Astrocyte of the hippocampus (primary cell): ENCODE measurements at regions not wholly inside any gene's neighbourhood (a gene's known extent, or its start where the extent isn't known, plus 50 kb on each side); places are given as distances from the start of the nearest gene placed in this dataset.
"Not testable (repeated sequence)": the region's sequence is repeated elsewhere in the genome, so short reads cannot be mapped to it uniquely, and the experiment has no call there.

Source experiments
- DNase-seq: peaks from one replicate; pipeline ENCODE4 v3.0.0; 2011; ENCODE audit warnings: low read depth, low spot score

DNA sequence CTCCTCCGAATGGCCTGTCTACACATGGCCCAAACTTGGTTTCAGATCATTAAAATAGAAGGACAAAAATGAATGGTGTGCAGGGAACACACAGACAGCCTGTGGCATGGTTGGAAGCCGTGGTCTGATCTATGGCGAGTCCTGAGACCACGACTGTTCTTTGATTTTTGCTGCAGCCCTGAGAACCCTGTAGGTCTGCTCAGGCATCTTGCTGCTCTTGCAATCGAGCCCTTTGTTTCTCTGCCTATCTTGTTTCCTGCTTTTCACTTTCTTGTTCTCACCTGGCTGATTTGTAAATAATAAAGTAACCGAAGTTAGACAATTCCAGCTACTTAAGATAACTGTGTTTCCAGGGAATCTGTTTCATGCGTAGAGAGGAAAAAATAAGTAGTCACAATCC is 54.1 kb upstream of the NBPF9 start:
- not testable (repeated sequence) for DNase-seq

DNA sequence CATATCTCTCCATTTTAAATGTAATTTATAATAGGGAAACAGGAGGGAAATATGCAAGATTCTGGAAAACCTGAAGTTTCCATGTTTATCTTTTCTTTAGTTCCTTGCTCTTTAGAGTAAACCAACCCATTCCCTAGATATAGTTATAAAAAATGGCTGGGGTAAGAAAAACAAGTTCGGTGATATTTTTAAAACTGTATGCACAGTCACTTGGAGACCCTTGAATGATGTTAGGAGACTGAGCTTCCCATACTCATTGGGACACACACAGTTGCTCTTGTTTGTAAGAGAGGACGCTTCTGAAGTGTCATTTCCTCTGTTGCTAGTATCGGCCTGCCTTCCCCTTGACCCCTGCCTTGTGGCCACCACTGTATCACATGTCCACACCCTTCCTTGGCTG is 55.0 kb upstream of the NBPF9 start:
- not testable (repeated sequence) for DNase-seq

DNA sequence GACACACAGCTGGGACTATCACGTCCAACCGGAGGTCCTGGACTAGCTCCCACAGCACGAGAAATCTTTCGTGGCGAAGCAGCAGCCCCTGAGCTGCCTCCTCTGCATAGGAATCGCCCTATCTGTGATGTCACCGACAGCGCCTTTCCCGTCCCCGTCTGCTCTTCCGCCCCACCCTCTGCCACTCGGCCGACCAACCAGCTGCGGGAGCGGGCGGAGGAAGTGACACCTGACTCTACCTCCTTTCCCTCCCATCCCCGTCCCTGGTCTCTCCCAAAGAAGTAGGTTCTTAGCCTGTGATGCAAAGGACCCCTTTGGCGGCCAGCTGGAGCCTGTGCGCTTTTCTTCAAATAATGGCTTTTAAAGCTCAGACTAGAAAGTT is 59.7 kb upstream of the NBPF9 start:
- not testable (repeated sequence) for DNase-seq

DNA sequence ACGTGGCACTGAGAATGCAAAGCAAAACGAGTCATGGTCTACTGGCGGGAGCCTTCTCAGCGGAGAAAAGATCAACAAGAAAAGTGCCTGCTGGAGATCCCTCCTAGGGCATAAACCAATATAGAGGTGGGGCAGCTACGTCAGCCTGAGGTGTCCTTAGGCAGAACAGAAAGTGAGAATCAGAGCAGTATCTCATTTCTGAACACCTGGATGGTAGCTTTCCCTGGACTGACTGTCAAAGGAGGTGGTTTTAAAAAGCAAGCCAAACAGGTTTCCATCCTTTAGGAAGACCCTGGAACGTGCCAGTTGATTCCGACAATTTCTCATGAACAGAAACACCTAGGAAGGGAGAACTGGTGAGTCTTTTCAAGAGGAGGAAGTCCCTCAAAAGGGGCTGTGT is 71.4 kb upstream of the NBPF9 start:
- peak; percentile 0 for DNase-seq

DNA sequence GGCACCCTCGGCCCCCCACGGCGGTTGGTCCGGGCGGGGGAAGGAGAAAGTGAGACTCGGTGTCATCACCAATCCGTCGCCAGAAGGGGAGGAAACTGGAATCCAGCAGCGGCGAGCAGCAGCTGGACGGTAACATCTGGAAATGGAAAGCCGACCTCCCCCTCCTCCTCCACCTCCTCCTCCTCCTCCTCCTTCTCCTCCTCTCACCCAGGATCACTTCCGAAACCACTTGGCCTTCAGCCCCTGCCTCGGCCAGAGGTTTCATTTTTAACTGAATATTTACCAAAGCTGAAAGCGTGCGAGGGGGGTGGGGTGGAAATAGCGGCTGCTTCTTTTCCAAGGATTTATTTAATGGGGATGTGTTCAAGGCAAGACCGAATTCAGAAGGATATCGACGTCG is 72.5 kb upstream of the NBPF9 start:
- not testable (repeated sequence) for DNase-seq

DNA sequence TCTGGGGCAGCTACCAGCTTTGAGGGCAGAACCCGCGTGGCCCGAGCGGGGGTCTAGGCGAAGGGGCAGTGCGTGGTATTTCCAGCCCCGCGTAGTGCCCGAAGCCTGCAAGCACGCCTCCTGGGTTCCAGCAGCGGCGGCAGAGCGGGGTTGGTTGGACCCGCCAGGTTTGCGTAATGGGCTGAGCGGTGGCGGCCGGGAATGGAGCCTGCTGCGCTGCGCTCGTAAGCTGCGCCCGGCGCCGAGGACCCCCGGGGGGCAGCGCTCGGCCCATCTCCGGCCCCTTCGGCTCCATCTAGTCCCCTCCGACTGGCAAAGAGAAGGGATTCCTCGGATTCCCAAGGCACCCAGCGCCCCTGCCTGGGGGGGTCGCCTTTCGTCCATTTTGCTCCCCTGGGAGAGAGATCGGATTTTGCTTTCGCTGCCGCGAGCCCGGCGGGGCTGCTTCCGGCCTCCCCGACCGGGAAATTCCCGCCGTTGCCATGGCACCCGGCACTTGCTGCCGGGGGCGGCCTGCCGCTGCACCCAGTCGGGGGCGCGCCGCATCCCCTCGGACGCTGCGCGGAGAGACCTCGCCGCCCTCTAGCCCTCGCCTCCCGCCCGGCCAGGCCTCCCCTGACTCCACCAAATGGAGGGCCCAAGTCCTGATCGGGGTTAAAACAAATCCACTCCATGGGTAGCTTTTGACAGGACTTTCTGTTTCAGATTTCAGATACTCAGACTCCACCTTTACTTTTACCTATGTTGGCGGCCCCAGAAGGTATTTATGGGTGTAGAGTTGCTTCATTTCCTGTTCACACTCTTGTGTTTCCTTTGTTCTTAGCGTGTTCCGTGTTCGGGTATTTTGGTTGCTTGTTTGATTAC is 73.3 kb upstream of the NBPF9 start:
- DNase-seq = peak; percentile 78

DNA sequence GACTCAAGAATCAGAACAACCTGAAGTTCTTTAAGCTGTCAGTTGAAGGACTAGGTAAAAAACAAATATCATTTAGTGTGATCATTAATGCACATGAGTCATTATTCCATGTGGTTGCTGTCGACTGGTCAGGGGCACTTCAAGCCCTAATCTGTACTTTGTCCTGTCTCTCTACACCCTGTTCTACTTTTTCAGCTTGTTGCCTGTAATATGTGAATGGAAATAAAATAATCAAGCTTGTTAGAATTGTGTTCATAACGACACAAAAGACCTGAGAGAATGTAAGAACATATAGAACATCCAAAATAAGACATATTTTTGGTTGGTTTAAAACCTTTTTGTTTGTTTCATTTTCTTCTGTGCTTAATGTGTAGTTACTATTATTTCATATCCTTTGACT is 87.4 kb upstream of the NBPF9 start:
- DNase-seq = peak; percentile 0

DNA sequence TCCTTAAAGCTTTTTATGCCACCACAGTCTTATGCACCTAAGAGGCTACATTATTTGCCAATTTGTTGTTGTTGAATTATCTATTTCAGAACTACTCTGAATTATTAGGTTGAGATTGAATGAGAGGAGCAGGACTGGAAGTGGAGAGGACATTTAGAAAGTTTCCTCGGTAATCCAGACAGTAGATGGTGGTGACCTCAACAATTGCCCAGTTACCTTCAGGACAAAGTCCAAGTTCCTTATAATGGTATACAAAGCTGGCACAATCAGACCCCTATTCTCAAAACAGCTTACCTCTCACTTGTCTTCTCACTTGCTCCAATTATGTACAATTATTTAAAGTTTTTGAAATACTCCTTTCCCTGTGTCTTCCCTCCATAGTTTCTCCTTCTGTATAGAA is 93.3 kb upstream of the NBPF9 start:
- DNase-seq = not testable (repeated sequence)

DNA sequence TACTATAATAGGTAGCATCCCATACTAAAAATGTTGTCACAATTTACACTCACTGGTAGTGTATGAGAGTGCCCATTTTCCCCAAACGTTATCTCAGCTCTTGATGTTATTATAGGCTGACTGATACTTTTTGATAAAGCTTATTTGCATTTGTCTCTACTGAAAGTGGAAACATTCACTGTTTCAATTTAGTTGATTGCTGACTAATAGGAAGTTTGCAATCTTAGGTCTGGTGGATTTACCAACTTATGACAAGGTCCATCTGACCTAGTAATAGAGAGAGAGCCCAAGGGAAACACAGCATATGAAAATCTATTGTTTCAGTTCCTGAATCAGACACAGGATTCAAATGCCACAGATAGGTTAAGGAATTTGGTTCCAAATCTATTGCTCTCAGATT is 97.2 kb upstream of the NBPF9 start:
- DNase-seq = peak; percentile 11

DNA sequence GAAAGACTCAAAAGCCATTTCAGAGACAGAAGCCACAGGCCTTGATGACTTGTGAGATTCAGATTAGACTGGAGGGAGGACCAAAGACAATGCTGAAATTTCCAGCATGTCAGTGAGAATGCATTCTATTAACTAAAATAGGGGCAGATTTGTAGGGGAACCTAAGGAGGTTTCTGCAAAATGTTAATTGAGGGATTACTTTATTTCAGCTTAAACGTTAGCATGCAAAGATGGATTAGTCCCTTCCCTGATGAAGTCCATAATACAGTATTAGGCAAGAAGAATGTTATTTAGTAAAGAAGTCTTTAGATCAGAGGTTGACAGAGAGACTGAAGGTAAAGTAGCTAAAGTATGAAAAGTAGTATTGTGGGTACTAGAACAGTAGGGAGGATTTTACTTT is 98.9 kb upstream of the NBPF9 start:
- DNase-seq = not testable (repeated sequence)

DNA sequence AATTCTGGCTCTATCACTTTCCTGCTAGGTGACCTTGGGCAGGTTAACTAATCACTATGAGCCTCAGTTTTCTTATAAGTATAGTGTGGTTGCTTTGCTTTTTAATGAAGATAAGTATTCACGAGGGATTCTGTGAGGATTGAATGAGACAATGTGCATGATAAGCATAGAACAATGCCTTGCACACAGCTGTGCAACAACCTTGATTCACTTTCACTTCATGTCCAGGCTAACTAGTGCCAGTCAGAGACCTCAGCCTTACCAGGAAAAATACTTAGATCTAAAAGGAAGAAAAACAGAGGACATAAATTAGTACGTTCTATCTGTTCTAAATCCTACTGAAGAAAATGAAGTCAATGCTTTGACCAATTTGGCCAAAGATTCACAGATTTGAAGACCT is 101.0 kb upstream of the NBPF9 start:
- DNase-seq = not testable (repeated sequence)

DNA sequence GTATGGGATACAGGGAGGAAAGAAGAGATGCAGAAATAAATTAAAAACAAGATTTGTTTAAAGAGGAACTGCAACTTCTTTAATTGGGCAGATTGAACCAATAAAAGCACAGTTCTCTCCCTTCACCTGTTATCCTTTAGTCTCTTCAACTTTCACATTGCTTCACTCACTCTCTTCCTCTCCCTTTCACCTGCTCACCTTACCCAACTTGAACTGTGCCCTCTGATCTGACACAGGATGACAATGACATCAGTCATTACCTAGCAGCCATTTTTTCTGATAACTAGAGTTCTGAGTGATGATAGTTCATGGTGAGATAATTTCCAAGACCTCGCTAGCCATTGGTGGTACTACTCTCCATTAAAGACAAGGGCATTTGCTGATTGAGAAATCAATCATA is 105.5 kb upstream of the NBPF9 start:
- not testable (repeated sequence) for DNase-seq

DNA sequence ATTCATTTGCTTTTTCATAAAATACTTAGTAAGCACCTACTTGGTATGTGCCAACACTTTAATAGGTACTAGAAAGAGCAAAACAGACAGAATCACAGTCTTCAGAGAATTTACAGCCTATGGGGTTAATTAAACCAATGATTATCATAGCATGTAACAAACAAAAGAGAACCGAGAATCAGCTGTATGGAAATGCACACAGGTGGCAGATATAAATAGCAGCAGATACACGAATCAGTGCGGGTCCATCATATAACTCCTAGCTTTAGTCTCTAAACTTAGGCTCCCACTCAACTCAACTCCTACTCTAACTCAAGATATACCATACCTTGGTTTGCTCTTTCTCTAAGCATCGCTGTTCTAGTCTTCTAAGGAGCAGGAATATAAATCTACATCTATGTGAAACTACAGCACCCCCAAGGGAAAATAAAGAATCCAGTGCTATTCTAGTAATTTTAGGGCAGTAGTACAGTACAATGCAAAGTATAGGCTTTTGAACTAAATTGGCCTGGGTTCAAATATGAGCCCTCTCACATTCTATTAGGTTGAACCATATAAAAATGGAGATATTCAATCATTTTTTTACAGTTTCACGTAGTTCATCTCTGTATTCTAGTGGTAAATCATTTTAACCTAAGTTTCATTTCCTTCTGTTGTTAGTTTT is 108.5 kb upstream of the NBPF9 start:
- DNase-seq = not testable (repeated sequence)

DNA sequence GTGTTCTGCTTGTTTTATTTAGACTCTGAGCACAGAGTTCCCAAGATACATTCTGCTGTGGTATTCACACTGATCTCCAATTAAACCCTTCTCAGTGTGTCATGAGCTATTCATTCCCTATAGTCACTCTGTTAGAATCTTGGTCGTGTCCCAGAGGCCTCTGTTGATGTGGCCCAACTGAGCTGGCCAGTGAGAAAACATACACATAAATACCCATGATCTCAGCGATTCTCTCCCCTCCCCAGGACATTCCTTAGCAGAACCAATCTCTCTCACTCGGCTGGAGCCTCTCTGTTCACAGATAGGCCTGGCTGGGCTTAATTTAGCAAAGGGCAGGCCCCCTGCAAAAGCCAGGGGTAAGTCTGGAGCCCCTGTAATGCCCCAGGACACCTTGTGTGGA is 109.6 kb upstream of the NBPF9 start:
- not testable (repeated sequence) for DNase-seq

DNA sequence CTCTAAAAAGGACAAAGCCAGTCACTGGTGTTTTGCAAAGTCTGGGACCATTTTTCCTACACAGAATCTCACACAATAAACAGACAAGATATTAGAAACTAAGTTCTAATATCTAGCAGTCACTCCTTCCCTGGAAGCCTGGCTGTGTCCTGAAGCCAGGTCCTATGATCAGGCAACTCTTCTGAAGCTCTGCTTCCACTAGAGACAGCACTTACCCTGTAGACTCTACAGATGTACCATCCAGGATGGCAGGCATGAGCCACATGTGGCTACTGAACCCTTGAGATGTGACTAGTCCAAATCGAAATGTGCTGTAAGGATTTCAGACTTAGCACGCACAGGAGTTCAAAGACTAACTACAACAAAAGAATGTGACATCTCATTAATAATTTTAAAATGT is 110.3 kb upstream of the NBPF9 start:
- not testable (repeated sequence) for DNase-seq

DNA sequence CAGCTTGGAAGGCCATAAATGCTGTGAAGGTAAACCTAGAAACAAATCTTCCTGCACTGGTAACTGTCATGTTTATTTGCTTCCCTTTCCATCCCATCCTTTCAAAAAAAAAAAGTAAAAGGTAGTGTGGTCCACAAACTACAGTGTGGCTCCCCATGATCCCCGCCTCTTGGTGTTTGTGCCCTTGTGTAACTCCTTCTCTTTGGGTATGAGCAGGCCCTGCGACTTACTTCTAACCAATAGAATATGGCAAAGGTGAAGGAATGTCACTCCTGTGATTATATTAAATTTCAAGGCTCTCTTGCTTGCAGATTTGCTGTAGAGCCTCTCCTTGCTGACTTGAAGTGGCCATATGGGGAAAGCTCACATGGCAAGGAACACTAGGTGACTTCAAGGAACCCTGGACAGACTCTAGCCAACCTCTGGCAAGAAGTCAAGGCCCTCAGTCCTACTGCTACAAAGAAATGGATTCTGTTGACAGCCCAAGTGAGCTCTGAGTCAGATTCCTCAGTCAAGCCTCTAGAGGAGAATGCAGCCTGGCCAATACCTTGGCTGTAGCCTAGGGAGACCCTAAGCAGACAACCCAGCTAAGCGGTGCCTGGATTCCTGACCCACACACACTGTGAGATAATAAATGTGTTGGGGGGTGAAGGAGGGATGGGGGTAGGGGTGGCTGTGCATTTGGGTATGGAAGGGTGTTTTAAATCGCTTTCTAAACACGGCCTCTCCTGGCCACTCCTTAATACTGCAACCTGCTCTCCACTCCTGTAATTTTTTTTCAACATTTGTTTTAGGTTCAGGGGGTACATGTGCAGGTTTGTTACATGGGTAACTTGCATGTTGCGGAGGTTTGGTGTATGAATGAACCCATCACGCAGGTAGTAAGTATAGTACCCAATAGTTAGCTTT is 115.0 kb upstream of the NBPF9 start:
- peak; percentile 5 for DNase-seq

DNA sequence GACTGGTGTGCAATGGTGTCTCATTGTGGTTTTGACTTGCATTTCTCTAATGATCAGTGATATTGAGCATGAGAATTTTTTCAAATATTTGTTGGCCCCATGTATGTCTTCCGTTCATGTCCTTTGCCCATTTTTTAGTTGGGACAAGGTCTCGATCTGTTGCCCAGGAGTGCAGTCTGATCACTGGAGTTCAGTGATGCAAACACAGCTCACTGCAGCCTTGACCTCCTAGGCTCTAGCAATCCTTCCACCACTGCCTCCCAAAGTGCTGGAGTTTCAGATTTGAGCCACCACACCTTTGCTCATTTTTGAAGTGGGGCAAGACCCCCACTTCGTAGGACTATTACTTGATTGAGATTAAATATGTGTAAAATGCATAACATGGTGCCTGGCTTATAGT is 116.2 kb upstream of the NBPF9 start:
- DNase-seq = not testable (repeated sequence)

DNA sequence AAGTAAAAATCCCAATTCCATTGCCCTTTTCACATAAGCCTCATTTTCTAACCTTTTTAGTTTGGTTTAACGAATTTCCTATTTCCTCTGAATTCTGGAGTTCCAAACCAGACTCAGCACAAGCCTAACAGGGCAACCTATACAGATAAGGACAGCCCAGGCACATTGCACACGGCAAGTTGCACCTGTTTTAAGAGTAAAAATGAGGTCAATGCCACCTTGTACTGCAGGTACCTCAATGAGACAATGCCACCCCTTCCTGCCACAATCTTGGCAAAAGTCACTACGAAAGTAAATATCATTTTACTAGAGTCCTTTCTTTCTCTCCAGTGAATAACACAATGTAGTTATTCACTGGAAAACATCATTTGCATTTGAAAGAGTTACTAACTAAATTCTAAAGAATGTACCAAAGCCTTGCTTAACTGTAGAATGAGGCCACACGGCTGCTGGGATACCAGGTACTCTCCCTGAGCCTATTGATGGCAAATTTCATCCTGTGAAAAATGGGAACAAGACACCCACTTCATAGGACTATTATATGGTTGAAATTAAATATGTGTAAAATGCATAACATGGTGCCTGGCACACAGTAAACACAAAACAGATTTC is 117.2 kb upstream of the NBPF9 start:
- not testable (repeated sequence) for DNase-seq

DNA sequence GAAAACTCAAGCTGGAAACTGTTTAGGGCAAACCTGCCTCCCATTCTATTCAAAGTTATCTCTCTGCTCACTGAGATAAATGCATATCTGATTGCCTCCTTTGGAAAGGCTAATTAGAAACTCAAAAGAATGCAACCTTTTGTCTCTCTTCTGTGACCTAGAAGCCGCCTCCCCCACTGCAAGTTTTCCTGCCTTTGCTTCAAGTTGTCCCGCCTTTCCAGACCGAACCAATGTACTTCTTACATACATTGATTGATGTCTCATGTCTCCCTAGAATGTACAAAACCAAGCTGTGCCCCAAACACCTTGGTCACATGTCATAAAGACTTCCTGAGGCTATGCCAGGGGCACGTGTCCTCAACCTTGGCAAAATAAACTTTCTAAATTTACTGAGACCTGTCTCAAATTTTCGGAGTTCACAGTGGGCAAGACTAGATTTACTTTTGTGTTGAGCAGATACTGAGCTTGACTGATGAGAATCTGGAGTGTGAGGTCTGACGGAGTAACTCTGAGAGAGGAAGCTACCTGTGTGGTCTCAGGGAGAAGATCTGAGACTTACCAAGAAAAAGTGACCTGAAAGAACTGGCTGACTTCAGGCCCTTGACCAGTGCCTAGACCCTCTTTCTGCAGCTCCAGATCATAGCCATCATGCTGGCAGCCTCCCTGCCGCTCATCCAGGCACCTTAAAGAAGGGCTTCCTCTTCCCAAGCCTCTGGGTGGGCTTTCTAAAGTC is 124.7 kb upstream of the NBPF9 start:
- DNase-seq = not testable (repeated sequence)

DNA sequence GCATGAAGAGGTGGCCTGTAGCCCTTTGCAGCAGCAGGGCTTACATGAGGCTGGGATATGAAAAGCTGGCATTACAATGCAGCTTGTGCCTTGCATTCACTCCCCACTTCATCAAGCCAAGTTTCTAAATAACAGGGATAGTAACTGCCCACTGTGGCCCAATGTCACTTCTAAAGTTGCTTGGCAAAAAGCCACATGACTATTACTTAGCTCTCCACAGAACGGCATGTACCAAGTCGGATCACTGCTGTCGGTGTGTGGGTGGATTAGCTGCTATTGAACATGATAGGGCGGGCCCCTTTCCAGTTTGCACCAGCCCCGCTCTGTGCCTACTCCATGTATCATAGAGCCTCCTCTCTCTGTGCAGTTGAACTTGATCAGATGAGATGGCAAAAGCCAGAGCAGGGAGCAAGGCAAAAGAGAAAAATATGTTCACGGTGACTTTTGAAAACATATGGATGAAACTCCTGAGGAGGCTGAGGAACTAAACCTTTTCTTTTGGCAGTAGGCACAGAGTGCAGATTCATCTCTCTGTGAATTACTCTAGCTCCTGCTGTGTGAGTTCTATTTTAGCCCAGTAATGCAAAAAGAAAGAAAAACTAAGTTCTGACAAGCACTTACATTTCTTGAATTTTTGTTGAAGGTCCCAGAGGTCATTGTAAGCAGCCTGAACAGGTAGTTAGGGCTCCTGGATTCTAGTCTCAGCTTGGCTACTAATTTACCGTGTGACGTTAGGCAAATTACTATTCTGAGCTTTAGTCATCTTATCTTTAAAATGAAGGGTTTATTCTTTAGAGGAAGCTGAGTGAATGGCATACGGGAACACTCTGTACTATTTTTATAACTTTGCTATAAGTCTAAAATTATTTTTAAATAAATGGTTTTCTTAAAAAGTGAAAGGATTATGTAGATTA is 125.6 kb upstream of the NBPF9 start:
- DNase-seq = not testable (repeated sequence)
